H9 (cell line): ENCODE measurements at regions not wholly inside any gene's neighbourhood (a gene's known extent, or its start where the extent isn't known, plus 50 kb on each side); places are given as distances from the start of the nearest gene placed in this dataset.

Source experiments
- DNase-seq: peaks from one replicate; pipeline ENCODE4 v3.0.0-alpha.2; 2017
- H2AFZ ChIP-seq: one replicate; pipeline ENCODE4 v1.6.1; 2013; ENCODE audit warnings: mild to moderate bottlenecking, low read length, control low read depth, moderate library complexity
- H2AK5ac ChIP-seq: 2 replicates; pipeline ENCODE4 v1.6.1; 2013; ENCODE audit warnings: low read length, control low read depth, mixed read lengths; ENCODE audit not compliant: insufficient read length
- H2BK120ac ChIP-seq: one replicate; pipeline ENCODE4 v1.6.1; 2013; ENCODE audit warnings: low read depth, mild to moderate bottlenecking, low read length, control low read depth, inconsistent platforms; ENCODE audit not compliant: poor library complexity, severe bottlenecking
- H2BK12ac ChIP-seq: 2 replicates; pipeline ENCODE4 v1.6.1; 2013; ENCODE audit warnings: low read length, control low read depth, mixed read lengths, low read depth; ENCODE audit not compliant: insufficient read length
- H2BK15ac ChIP-seq: 2 replicates; pipeline ENCODE4 v1.6.1; 2013; ENCODE audit warnings: low read depth, low read length, control low read depth
- H2BK20ac ChIP-seq: one replicate; pipeline ENCODE4 v1.6.1; 2013; ENCODE audit warnings: low read depth, mild to moderate bottlenecking, low read length, control low read depth, inconsistent platforms; ENCODE audit not compliant: poor library complexity, severe bottlenecking
- H2BK5ac ChIP-seq: 2 replicates; pipeline ENCODE4 v1.6.1; 2013; ENCODE audit warnings: low read length, control low read depth, mixed read lengths; ENCODE audit not compliant: insufficient read length
- H3K14ac ChIP-seq: 2 replicates; pipeline ENCODE4 v1.6.1; 2013; ENCODE audit warnings: low read length, control low read depth; ENCODE audit not compliant: insufficient read depth
- H3K18ac ChIP-seq: 2 replicates; pipeline ENCODE4 v1.6.1; 2013; ENCODE audit warnings: low read depth, mild to moderate bottlenecking, mixed read lengths, low read length, control low read depth; ENCODE audit not compliant: insufficient read length
- H3K23ac ChIP-seq: 2 replicates; pipeline ENCODE4 v1.6.1; 2013; ENCODE audit warnings: low read length, control low read depth, mixed read lengths, low read depth; ENCODE audit not compliant: insufficient read length
- H3K23me2 ChIP-seq: 2 replicates; pipeline ENCODE4 v1.6.1; 2013; ENCODE audit warnings: low read depth, mild to moderate bottlenecking, mixed read lengths, low read length, control low read depth; ENCODE audit not compliant: insufficient read length, poor library complexity, severe bottlenecking
- H3K27ac ChIP-seq: 2 replicates; pipeline ENCODE4 v1.5.1; 2013; ENCODE audit warnings: low read length, control low read depth, mixed read lengths, low read depth; ENCODE audit not compliant: insufficient read length
- H3K27me3 ChIP-seq: 2 replicates; pipeline ENCODE4 v1.6.1; 2013; ENCODE audit warnings: low read length, control low read depth, inconsistent platforms; ENCODE audit not compliant: insufficient read depth
- H3K4ac ChIP-seq: 2 replicates; pipeline ENCODE4 v1.6.1; 2013; ENCODE audit warnings: low read depth, mild to moderate bottlenecking, control low read depth, inconsistent platforms, low read length, moderate library complexity
- H3K4me1 ChIP-seq: 2 replicates; pipeline ENCODE4 v1.6.1; 2013; ENCODE audit warnings: low read length, control low read depth, inconsistent platforms; ENCODE audit not compliant: insufficient read depth
- H3K4me2 ChIP-seq: 2 replicates; pipeline ENCODE4 v1.6.1; 2013; ENCODE audit warnings: low read length, control low read depth, mixed read lengths; ENCODE audit not compliant: insufficient read length, insufficient read depth
- H3K56ac ChIP-seq: 2 replicates; pipeline ENCODE4 v1.6.1; 2013; ENCODE audit warnings: low read depth, mild to moderate bottlenecking, mixed read lengths, low read length, control low read depth; ENCODE audit not compliant: insufficient read length
- H3K79me1 ChIP-seq: 2 replicates; pipeline ENCODE4 v1.6.1; 2013; ENCODE audit warnings: low read depth, mild to moderate bottlenecking, moderate library complexity, low read length, control low read depth, inconsistent platforms; ENCODE audit not compliant: insufficient read depth, poor library complexity, severe bottlenecking
- H3K79me2 ChIP-seq: 2 replicates; pipeline ENCODE4 v1.6.1; 2013; ENCODE audit warnings: low read length, control low read depth, inconsistent platforms; ENCODE audit not compliant: insufficient read depth
- H3K9ac ChIP-seq: 2 replicates; pipeline ENCODE4 v1.6.1; 2013; ENCODE audit warnings: low read length, control low read depth, mixed read lengths; ENCODE audit not compliant: insufficient read length; ENCODE audit errors: extremely low read depth
- H3K9me3 ChIP-seq: one replicate; pipeline ENCODE4 v1.6.1; 2013; ENCODE audit warnings: low read depth, low read length, inconsistent platforms; ENCODE audit not compliant: control insufficient read depth
- H3T11ph ChIP-seq: one replicate; pipeline ENCODE4 v1.6.1; 2013; ENCODE audit warnings: mild to moderate bottlenecking, low read length, control low read depth, inconsistent platforms
- H4K20me1 ChIP-seq: one replicate; pipeline ENCODE4 v1.6.1; 2013; ENCODE audit not compliant: control insufficient read depth, insufficient read length, insufficient read depth
- H4K5ac ChIP-seq: 2 replicates; pipeline ENCODE4 v1.6.1; 2013; ENCODE audit warnings: low read depth, mild to moderate bottlenecking, mixed read lengths, low read length, control low read depth; ENCODE audit not compliant: insufficient read length
- H4K8ac ChIP-seq: replicated peaks from 2 replicates; pipeline ENCODE4 v1.6.1; 2013; ENCODE audit warnings: low read length, control low read depth, mixed read lengths, low read depth; ENCODE audit not compliant: insufficient read length
- H4K91ac ChIP-seq: 2 replicates; pipeline ENCODE4 v1.6.1; 2013; ENCODE audit warnings: low read depth, mild to moderate bottlenecking, moderate library complexity, mixed read lengths, low read length, control low read depth; ENCODE audit not compliant: insufficient read length
- H3K27ac Mint-ChIP-seq, 3 experiments: 2 replicates in 2 of 3; 3 replicates in 1 of 3; pipeline ENCODE4 v1.8.0; 2020 to 2021; ENCODE audit warnings: mixed read lengths in 3 of 3, mild to moderate bottlenecking in 1 of 3, moderate library complexity in 1 of 3
- H3K27me3 Mint-ChIP-seq: 2 replicates; pipeline ENCODE4 v1.8.0; 2021; ENCODE audit warnings: low read depth, mild to moderate bottlenecking, moderate library complexity, mixed read lengths
- H3K36me3 Mint-ChIP-seq, 3 experiments: 2 replicates in 2 of 3; 3 replicates in 1 of 3; pipeline ENCODE4 v1.8.0; 2020 to 2021; ENCODE audit warnings: low read depth in 3 of 3, mixed read lengths in 3 of 3; ENCODE audit not compliant: insufficient read depth in 1 of 3
- H3K4me1 Mint-ChIP-seq, 2 experiments: 2 replicates each; pipeline ENCODE4 v1.8.0; 2020; ENCODE audit warnings: mixed read lengths in 2 of 2
- H3K4me3 Mint-ChIP-seq, 2 experiments: 2 replicates in 1 of 2; 3 replicates in 1 of 2; pipeline ENCODE4 v1.8.0; 2020 to 2021; ENCODE audit warnings: mild to moderate bottlenecking in 2 of 2, mixed read lengths in 2 of 2, moderate library complexity in 1 of 2
- H3K9me3 Mint-ChIP-seq, 2 experiments: 2 replicates in 1 of 2; 3 replicates in 1 of 2; pipeline ENCODE4 v1.8.0; 2020; ENCODE audit warnings: mild to moderate bottlenecking in 2 of 2, mixed read lengths in 2 of 2, moderate library complexity in 1 of 2
- CTCF ChIP-seq: fragments of 200-600 bp; sonication (generic); conservative IDR thresholded peaks from 3 replicates; pipeline ENCODE4 v1.8.0; 2021; ENCODE audit warnings: antibody characterized with exemption, mild to moderate bottlenecking
- WGBS: extraction: QIAGEN DNeasy Blood & Tissue Kit; methylation state at CpG from one replicate; pipeline ENCODE4 v1.1.7; 2013; ENCODE audit warnings: missing lambda C conversion rate, low lambda C conversion rate, mixed read lengths; ENCODE audit not compliant: insufficient read length; ENCODE audit errors: extremely low coverage; 5-methylcytosine and 5-hydroxymethylcytosine counted together

DNA sequence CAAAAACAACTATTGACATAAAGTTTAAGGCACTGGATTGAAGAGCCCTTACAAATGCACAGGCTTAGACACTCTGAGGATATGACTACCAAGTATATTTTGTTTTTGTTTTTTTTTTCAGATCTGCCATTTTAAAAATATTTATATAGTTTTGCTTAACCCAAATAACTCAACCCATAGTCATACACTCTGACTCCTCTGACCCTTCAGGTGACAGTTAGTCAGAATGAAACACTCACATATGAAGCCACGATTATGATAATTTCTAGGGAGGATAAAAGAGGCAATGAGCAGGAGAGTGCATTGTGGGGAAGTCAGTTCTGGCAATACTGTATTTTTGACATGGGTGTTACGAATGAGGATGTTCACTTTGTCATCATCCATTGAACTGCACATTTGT is 774.7 kb downstream of the MECOM start:
- no peak for TF ChIP-seq CTCF
- no peaks in the 10 kb centered on the region for H3K36me3 Mint-ChIP-seq
- H4K5ac ChIP-seq, result no peak overlapping the region
- H2BK20ac ChIP-seq, result no peak overlapping the region
- H3T11ph ChIP-seq, result no peak overlapping the region
- no peaks in the 10 kb centered on the region for H3K27me3 Mint-ChIP-seq
- H4K20me1 ChIP-seq, result no peaks in the 10 kb centered on the region
- H3K14ac ChIP-seq, result no peak overlapping the region
- H2BK12ac ChIP-seq, result no peak overlapping the region
- H4K8ac ChIP-seq, result no peak overlapping the region
- H3K79me1 ChIP-seq, result no peaks in the 10 kb centered on the region
- H3K9me3 Mint-ChIP-seq, result no peaks in the 10 kb centered on the region
- no peak overlapping the region for H3K18ac ChIP-seq
- H2BK120ac ChIP-seq, result no peak overlapping the region
- H3K27ac ChIP-seq, result no peak overlapping the region
- no peak overlapping the region for H2BK5ac ChIP-seq
- H3K4me1 ChIP-seq, result no peaks in the 10 kb centered on the region
- H3K9me3 ChIP-seq, result no peaks in the 10 kb centered on the region
- no peaks in the 10 kb centered on the region for H3K27me3 ChIP-seq
- no peak overlapping the region for H3K4me3 Mint-ChIP-seq
- no peaks in the 10 kb centered on the region for H3K23me2 ChIP-seq
- H3K56ac ChIP-seq, result no peak overlapping the region
- H2AK5ac ChIP-seq, result no peak overlapping the region
- no peak for DNase-seq
- H3K4me2 ChIP-seq, result no peak overlapping the region
- H3K4me1 Mint-ChIP-seq, result 0 out of 4 replicates have a peak, but pooled peaks cover 0 to 2% of the 10 kb centered on the region in 2 experiments
- no peak overlapping the region for H2AFZ ChIP-seq
- H3K4ac ChIP-seq, result no peak overlapping the region
- H3K23ac ChIP-seq, result no peak overlapping the region
- no peak overlapping the region for H3K27ac Mint-ChIP-seq
- no peak overlapping the region for H4K91ac ChIP-seq
- H3K9ac ChIP-seq, result no peak overlapping the region
- no peaks in the 10 kb centered on the region for H3K79me2 ChIP-seq
- no peak overlapping the region for H2BK15ac ChIP-seq
- no CpG with 5 or more reads among the region's 2 CpGs for WGBS
